HG03378 (cell line): ENCODE measurements at regions not wholly inside any gene's neighbourhood (a gene's known extent, or its start where the extent isn't known, plus 50 kb on each side); places are given as distances from the start of the nearest gene placed in this dataset.

ENCODE experiments used
- ATAC-seq: cut with Tn5 transposase; IDR thresholded peaks from one replicate; pipeline ENCODE4 v1.9.1; 2021; ENCODE audit warnings: mild to moderate bottlenecking, moderate library complexity; ENCODE audit not compliant: unreplicated experiment

- ATAC-seq, result no peak
These were observed 209.1 kb upstream of the MTPN start for GRCh38 chr7:136186281-136186680.

GRCh38 chr7:136184719-136185118, 207.6 kb upstream of the MTPN start:
- ATAC-seq, result no peak

- ATAC-seq, result no peak
These were observed 206.8 kb upstream of the MTPN start for GRCh38 chr7:136183981-136184380.

GRCh38 chr7:136180984-136181383, 203.8 kb upstream of the MTPN start:
- no peak for ATAC-seq

GRCh38 chr7:136179851-136180721, 202.9 kb upstream of the MTPN start:
- no peak for ATAC-seq

GRCh38 chr7:136179154-136179553, 202.0 kb upstream of the MTPN start:
- ATAC-seq, result no peak

- ATAC-seq, result no peak
These were observed 197.4 kb upstream of the MTPN start for GRCh38 chr7:136174477-136175125.

- ATAC-seq, result no peak
These were observed 196.7 kb upstream of the MTPN start for GRCh38 chr7:136173874-136174273.

- ATAC-seq, result no peak
These were observed 194.1 kb upstream of the MTPN start for GRCh38 chr7:136171233-136171632.

GRCh38 chr7:136168821-136169220, 191.7 kb upstream of the MTPN start:
- ATAC-seq, result no peak

- ATAC-seq, result no peak
These were observed 190.8 kb upstream of the MTPN start for GRCh38 chr7:136167991-136168390.

- no peak for ATAC-seq
These were observed 189.4 kb upstream of the MTPN start for GRCh38 chr7:136166521-136166920.

- no peak for ATAC-seq
These were observed 186.2 kb upstream of the MTPN start for GRCh38 chr7:136163340-136163801.

- ATAC-seq, result no peak
These were observed 173.2 kb upstream of the MTPN start for GRCh38 chr7:136150311-136150710.

GRCh38 chr7:136148920-136149319, 171.8 kb upstream of the MTPN start:
- ATAC-seq, result no peak

- ATAC-seq, result no peak
These were observed 169.8 kb upstream of the MTPN start for GRCh38 chr7:136146925-136147324.

- ATAC-seq, result no peak
These were observed 167.0 kb upstream of the MTPN start for GRCh38 chr7:136144182-136144581.

- no peak for ATAC-seq
These were observed 166.1 kb upstream of the MTPN start for GRCh38 chr7:136143271-136143670.

GRCh38 chr7:136142583-136142982, 165.4 kb upstream of the MTPN start:
- ATAC-seq, result no peak

- ATAC-seq, result no peak
These were observed 163.3 kb upstream of the MTPN start for GRCh38 chr7:136140469-136140868.

GRCh38 chr7:136139417-136139816, 162.3 kb upstream of the MTPN start:
- no peak for ATAC-seq

- ATAC-seq, result no peak
These were observed 161.8 kb upstream of the MTPN start for GRCh38 chr7:136138991-136139390.
